Fibroblast of peridontal ligament (primary cell): ENCODE measurements at regions not wholly inside any gene's neighbourhood (a gene's known extent, or its start where the extent isn't known, plus 50 kb on each side); places are given as distances from the start of the nearest gene placed in this dataset.

ENCODE experiments used
- DNase-seq: peaks from one replicate; pipeline ENCODE4 v3.0.0-alpha.2; 2010; ENCODE audit errors: extremely low read depth

- no peak for DNase-seq
Observed at GRCh38 chr4:83724485-83725335, 188.8 kb downstream of the GPAT3 start.

GRCh38 chr4:83723609-83724008 is 187.7 kb downstream of the GPAT3 start:
- no peak for DNase-seq

GRCh38 chr4:83722730-83723269 is 186.9 kb downstream of the GPAT3 start:
- DNase-seq, result no peak

DNA sequence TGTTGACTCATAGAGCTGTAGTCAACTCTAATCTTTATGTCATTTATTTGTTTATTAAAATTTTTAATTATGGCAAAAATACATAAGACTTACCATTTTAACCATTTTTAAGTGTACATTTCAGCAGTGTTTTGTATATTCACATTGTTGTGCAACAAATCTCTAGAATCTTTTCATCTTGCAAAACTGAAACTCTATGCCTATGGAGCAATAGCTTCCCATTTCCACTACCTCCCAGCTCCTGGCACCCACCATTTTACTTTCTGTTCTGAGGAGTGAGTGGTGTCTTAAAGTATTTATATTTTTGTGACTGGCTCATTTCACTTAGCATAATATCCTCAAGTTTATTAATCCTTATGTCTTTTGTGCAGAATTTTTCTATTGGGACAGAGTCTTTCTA is 181.0 kb downstream of the GPAT3 start:
- peak; percentile 35 for DNase-seq

GRCh38 chr4:83712890-83713289 is 177.0 kb downstream of the GPAT3 start:
- DNase-seq, result no peak

DNA sequence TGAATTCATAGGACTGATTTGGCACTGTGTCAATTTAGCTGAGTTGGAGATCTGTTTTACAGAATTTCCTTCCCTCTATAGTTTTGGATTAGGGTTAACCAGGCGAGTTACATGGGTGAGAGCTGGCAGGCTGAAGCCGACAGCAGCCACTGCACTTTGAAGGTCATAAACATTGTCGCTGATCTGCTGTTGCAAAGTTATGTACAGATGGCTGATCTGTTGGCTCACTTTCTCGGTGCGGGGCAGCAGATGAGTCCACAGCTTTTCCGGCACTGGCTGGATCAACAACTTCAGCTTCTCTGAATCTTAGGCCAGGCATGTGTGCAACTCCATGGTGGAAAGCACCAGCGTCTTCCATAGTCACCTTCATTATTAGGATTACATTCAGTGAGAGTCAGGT is 173.7 kb downstream of the GPAT3 start:
- no peak for DNase-seq

GRCh38 chr4:83708500-83709175 is 172.7 kb downstream of the GPAT3 start:
- no peak for DNase-seq

GRCh38 chr4:83704786-83705185 is 168.9 kb downstream of the GPAT3 start:
- DNase-seq, result no peak

GRCh38 chr4:83703752-83704151 is 167.8 kb downstream of the GPAT3 start:
- DNase-seq, result no peak

DNA sequence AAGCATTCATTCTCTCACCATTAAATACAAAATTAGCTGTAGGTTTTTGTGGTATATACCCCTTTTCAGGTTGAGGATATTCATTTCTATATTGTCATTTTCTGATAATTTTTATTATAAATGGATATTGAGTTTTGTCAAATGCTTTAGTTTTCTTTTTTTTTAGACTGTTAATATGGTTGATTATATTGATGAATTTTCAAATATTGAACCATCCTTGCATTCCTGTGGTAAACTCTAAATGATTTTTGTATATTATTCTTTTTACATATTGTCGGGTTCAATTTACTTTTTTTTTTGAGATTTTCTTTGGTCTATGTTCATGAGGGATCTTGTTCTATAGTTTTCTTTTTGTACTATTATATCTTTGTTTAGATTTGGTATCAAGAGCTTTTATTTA is 165.1 kb downstream of the GPAT3 start:
- DNase-seq, result no peak

- DNase-seq, result no peak
Observed at GRCh38 chr4:83699358-83699757, 163.4 kb downstream of the GPAT3 start.

GRCh38 chr4:83692028-83692427 is 156.1 kb downstream of the GPAT3 start:
- no peak for DNase-seq

- no peak for DNase-seq
Observed at GRCh38 chr4:83686166-83686565, 150.3 kb downstream of the GPAT3 start.

GRCh38 chr4:83679692-83680091 is 143.8 kb downstream of the GPAT3 start:
- no peak for DNase-seq

DNA sequence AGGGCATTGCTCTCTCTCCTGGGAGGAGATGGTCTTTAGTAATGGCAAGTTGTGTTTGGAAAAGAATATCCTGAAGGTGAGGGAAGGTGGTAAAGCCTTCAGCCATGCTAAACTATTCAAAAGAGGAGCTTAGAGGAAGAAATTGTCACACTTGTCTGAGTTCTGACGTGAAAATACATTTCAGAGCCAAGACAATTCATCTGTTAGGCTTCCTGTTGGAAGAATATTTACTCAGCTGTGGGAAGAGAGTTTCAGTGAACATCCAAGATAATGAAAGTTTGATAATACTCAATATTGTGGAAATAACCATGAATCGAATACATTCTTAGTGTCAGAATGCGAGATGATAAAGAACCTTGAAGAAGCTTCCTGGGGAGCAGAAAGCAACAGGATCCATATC is 143.3 kb downstream of the GPAT3 start:
- no peak for DNase-seq

GRCh38 chr4:83677656-83678055 is 141.7 kb downstream of the GPAT3 start:
- DNase-seq, result peak; percentile 15

DNA sequence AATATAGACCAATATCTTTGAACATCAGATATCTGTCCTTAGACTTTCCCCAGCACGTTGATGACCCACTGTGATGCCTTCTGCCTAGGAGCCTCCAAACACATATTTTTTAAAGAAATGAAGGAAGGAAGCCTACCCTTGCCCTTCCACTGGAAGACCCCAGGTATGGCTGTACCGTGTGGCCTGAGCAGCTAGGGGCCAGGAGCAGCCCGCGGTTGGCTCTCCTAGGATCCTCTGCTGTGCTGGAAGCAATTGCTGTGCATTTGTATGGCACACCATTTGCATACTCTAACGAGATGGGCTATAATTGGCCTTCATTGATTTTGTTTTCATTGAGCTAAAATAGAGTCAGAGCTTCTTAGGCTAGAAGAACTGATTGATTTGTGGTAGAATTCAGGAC is 128.8 kb downstream of the GPAT3 start:
- no peak for DNase-seq

DNA sequence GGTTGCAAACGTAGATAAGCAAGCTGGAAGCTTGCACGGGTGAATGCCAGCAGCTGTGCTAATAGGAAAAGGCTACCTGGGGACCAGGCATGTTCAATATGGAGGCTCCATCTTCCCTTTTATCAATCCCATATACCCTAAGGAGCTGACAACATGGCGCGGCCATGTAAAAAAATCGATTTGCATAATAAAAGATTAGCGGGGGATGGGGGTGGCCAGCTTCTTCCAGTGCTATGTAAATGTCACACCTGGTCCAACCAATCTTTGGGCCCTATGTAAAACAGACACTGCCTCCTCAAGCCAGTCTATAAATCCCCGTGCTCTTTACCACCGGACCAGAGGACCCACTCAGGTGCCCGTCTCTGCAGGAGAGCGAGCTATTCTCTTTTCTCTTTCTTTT is 128.2 kb downstream of the GPAT3 start:
- DNase-seq, result no peak

- DNase-seq, result no peak
Observed at GRCh38 chr4:83662204-83662603, 126.3 kb downstream of the GPAT3 start.

DNA sequence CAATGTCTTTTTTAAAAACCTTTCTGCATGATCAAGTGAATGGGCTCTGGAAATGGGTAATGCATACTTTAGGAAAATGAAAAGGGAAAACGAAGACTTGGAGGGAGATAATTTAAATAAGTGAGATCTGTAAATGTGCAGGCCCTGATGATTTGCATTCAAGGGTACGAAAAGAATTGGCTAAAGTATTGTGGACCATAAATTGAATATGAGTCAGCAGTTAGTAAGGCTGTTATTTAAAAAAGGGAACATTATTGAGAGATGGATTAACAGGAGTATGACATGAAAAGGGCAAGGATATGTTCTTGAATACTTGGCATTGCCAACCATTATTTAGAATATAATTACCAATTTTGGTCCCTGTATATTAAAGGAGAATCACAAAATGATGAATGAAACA is 125.5 kb downstream of the GPAT3 start:
- no peak for DNase-seq

DNA sequence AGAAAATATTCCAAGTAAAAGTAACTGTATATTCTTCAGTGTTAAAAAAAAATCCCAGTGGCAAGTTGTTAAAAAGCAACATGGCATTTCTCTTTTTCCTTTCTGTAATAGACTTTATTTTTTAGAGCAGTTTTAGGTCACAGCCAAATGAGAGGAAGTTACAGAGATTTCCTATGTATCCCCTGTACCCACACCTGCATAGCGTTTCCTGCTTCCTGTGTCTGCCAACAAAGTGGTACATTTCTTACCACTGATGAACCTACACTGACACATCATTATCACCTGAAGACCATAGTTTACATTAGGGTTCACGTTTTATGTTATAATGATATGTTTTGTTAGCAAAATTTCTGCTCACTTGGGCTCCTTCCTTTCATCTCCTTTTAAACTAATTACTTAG is 124.7 kb downstream of the GPAT3 start:
- no peak for DNase-seq

GRCh38 chr4:83658806-83659205 is 122.9 kb downstream of the GPAT3 start:
- no peak for DNase-seq

GRCh38 chr4:83657336-83657735 is 121.4 kb downstream of the GPAT3 start:
- DNase-seq, result no peak
